ENCODE measurements at regions not wholly inside any gene's neighbourhood (a gene's known extent, or its start where the extent isn't known, plus 50 kb on each side); places are given as distances from the start of the nearest gene placed in this dataset.
A peak's percentile ranks its signal among the peaks of the same experiment; 100 is the strongest.

- DNase-seq (ENCODE audit: low read depth), result no peak
- TF ChIP-seq CTCF (IDR thresholded peaks at IDR 0.05; ENCODE audit: low read length, missing control alignments), result no peak
- no peak overlapping the region for H3K4me3 ChIP-seq (replicated peaks; ENCODE audit: low read depth, low read length)
Observed at GRCh38 chr1:73662526-73662925, 535.5 kb downstream of the LRRIQ3 start.

- H3K4me3 ChIP-seq (replicated peaks; ENCODE audit: low read depth, low read length), result no peak overlapping the region
- DNase-seq (ENCODE audit: low read depth), result no peak
- no peak for TF ChIP-seq CTCF (IDR thresholded peaks at IDR 0.05; ENCODE audit: low read length, missing control alignments)
Observed at GRCh38 chr1:73659136-73659535, 538.8 kb downstream of the LRRIQ3 start.

GRCh38 chr1:73654714-73655113, 543.3 kb downstream of the LRRIQ3 start:
- no peak for TF ChIP-seq CTCF (IDR thresholded peaks at IDR 0.05; ENCODE audit: low read length, missing control alignments)
- H3K4me3 ChIP-seq (replicated peaks; ENCODE audit: low read depth, low read length), result no peak overlapping the region
- no peak for DNase-seq (ENCODE audit: low read depth)

GRCh38 chr1:73644198-73644597, 553.8 kb downstream of the LRRIQ3 start:
- no peak overlapping the region for H3K4me3 ChIP-seq (replicated peaks; ENCODE audit: low read depth, low read length)
- no peak for TF ChIP-seq CTCF (IDR thresholded peaks at IDR 0.05; ENCODE audit: low read length, missing control alignments)
- no peak for DNase-seq (ENCODE audit: low read depth)

- DNase-seq (ENCODE audit: low read depth), result no peak
- no peak overlapping the region for H3K4me3 ChIP-seq (replicated peaks; ENCODE audit: low read depth, low read length)
- TF ChIP-seq CTCF (IDR thresholded peaks at IDR 0.05; ENCODE audit: low read length, missing control alignments), result no peak
Observed at GRCh38 chr1:73639494-73639893, 558.5 kb downstream of the LRRIQ3 start.

- H3K4me3 ChIP-seq (replicated peaks; ENCODE audit: low read depth, low read length), result no peak overlapping the region
- DNase-seq (ENCODE audit: low read depth), result peak; percentile 0
- no peak for TF ChIP-seq CTCF (IDR thresholded peaks at IDR 0.05; ENCODE audit: low read length, missing control alignments)
Observed at GRCh38 chr1:73637264-73637663, 560.7 kb downstream of the LRRIQ3 start.

GRCh38 chr1:73635021-73635420, 563.0 kb downstream of the LRRIQ3 start:
- TF ChIP-seq CTCF (IDR thresholded peaks at IDR 0.05; ENCODE audit: low read length, missing control alignments), result no peak
- DNase-seq (ENCODE audit: low read depth), result no peak

More at GRCh38 chr1:73635021-73635420, 563.0 kb downstream of the LRRIQ3 start:
- H3K4me3 ChIP-seq (replicated peaks; ENCODE audit: low read depth, low read length), result no peak overlapping the region

All from fibroblast of pulmonary artery (primary cell).